ENCODE measurements at regions not wholly inside any gene's neighbourhood (a gene's known extent, or its start where the extent isn't known, plus 50 kb on each side); places are given as distances from the start of the nearest gene placed in this dataset.

GRCh38 chr12:91994208-91994797 lies 151.3 kb downstream of the BTG1 start:
- DNase-seq: no peak

- DNase-seq: no peak
These were observed 152.2 kb downstream of the BTG1 start for GRCh38 chr12:91993287-91994017.

- DNase-seq: no peak
These were observed 154.1 kb downstream of the BTG1 start for GRCh38 chr12:91991399-91992187.

GRCh38 chr12:91990525-91990924 lies 155.1 kb downstream of the BTG1 start:
- DNase-seq: no peak

DNA sequence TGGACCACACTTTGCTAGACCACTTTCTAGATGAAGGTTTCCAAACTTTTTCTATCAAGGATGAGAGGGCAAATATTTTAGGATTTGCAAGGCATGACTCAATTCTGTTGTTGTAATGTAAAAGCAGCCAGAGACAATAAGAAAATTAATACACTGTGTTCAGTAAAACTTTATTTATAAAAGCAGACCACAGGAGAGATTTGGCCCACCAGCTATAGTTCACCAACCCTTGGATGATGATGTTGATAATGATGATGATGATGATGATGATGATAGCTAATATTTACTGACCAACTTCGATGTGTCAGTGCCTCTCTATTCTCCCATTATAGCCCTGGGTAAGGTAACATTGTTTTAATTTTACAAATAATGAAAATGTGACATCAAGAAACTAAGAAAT lies 156.5 kb downstream of the BTG1 start:
- no peak for DNase-seq

GRCh38 chr12:91988086-91988923 lies 157.3 kb downstream of the BTG1 start:
- DNase-seq: no peak

- no peak for DNase-seq
These were observed 159.6 kb downstream of the BTG1 start for GRCh38 chr12:91986084-91986483.

- DNase-seq: no peak
These were observed 160.5 kb downstream of the BTG1 start for GRCh38 chr12:91985002-91985787.

GRCh38 chr12:91984556-91984955 lies 161.1 kb downstream of the BTG1 start:
- no peak for DNase-seq

- DNase-seq: no peak
These were observed 161.7 kb downstream of the BTG1 start for GRCh38 chr12:91983935-91984334.

DNA sequence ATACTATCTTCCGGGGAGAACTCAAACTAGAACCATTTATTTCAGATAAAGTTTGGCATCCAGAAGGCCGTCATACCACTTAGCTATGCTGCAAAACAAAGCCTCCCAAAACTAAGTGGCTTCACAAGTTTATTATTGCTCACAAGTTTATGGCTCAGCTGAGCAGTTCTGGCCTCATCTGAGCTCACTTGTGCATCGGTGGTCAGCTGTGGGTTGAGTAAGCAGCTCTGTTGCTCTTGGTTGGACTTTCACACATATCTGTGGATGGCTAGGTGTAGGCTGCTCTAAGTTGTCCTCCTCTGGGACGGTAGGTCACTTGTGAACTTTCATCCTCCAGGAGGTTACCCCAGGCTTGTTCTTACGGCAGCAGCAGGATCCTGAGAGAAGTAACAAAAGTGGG lies 162.7 kb downstream of the BTG1 start:
- DNase-seq: no peak

DNA sequence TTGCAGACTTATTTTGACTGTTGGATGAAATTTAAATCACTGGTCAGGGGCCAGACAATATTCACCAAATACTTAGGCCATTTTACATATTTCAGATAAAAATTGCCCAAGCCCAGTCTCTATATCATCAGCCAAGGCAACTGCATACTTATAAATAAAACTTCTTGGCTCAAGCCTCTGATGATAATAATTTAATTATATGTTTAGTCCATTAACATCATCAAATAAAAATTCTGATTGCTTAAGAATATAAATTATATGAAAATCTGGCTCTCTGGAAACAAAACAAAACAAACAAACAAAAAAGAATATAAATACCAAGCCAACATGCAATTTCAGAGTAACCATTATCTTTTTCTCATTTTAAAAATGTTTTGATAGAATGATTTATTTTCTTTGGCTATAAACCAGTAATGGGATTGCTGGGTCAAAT lies 165.2 kb downstream of the BTG1 start:
- no peak for DNase-seq

GRCh38 chr12:91978143-91978542 lies 167.5 kb downstream of the BTG1 start:
- peak; percentile 23 for DNase-seq

- DNase-seq: no peak
These were observed 169.8 kb downstream of the BTG1 start for GRCh38 chr12:91975891-91976290.

DNA sequence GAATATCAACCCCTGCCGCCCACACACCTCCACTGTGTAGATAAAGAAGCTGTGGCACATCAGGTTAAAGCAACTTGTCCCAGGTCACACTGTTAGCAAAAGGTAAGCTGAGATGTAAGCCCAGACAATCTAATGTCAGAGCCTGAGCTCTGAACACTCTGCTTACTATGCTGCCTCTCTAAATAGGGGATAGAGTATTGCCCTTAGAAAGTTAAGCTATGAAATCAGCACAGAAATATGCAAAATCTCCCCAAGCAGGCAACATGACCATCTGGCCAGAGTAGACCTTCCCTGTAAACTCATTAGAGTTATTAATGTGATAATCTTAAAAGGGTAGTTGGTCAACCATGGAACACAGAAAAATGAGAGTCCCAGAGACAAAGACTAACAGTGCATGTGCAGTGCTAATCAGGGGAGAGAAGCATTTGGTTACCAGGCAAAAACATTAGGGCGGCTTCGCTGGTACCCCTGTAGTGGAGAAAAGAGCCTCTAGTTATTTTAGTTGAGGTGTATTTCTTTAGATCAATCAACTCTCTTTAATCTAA lies 171.0 kb downstream of the BTG1 start:
- DNase-seq: no peak

DNA sequence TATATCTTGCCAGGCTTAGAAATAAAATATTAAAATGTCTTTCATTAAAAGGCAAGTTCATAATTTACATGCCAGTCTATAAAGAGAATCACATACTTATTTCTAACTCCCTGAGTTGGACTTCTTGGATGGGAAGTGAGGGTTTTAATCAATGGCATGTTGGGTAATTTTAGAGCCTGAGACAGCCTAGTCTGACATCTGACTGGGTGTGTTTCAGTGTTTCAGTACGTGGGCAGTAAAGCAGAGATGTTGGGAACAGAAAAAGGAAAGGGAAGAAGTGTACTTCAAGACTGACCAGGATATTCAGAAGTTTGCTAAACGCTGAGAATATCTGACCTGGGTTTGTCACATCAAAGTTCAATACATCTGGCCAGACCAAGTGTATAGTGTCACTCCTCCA lies 171.8 kb downstream of the BTG1 start:
- DNase-seq: no peak

GRCh38 chr12:91972896-91973295 lies 172.8 kb downstream of the BTG1 start:
- DNase-seq: no peak

- no peak for DNase-seq
These were observed 176.9 kb downstream of the BTG1 start for GRCh38 chr12:91968777-91969171.

DNA sequence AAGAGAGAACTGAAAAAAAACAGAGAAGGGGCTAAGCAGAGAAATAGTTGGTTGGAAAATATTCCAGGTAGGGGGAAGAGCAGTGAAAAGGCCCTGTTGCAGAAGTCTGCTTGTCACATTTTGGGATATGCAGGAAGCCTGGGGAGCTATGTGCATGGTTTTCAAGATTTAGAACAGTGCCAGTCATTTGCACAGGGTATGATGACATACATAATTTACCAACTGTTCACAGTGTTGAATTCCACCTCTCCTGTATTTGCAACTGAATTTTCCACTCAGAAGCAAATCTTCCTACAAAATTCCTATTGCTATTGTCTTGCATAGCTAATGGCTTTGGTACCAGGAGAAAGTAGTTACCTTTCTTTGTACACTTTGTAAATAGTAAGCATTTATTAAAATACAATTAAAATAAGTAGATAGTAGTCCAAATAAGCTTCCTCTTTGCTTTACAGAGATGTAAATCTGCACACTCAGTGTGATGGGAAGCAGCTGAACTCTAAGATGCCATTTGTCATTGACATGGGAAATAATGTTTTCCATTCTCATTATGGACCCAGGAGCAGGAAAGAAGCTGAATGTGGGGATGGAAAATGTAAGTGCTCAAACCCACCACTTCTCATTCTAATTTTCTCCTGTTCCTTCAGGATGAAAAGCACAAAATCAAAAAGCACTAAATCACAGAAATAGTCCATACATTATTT lies 177.4 kb downstream of the BTG1 start:
- DNase-seq: no peak

- no peak for DNase-seq
These were observed 178.1 kb downstream of the BTG1 start for GRCh38 chr12:91967590-91967989.

- no peak for DNase-seq
These were observed 179.9 kb downstream of the BTG1 start for GRCh38 chr12:91965781-91966180.

Data from activated T-cell treated with anti-CD3 and anti-CD28 coated beads, Interleukin-2, amount 50 U/mL, for 1 hour (primary cell).